ENCODE measurements at regions not wholly inside any gene's neighbourhood (a gene's known extent, or its start where the extent isn't known, plus 50 kb on each side); places are given as distances from the start of the nearest gene placed in this dataset.

DNA sequence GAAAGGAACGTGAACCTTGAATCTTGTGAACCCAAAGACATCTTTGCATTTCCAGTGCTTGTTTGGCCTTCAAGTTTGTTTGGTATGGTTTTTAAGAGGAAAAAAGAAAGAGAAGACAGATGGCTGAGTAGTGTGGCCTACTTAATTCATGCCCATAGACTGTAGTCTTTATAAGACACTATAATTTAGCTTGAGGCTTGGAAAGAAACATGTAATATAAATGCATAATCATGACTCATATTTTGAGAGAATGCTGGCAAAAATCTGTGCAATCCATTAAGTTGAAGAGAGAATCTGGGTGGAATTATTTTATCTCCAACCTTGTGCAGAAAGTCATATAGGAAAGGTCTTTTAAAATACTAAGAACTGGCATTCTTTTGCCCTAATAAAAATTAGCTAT, 179.3 kb downstream of the SIPA1L2 start:
- ChIA-PET POLR2A (no interaction called here), CTCF (no interaction called here)
- TF ChIP-seq LEF1 (IDR thresholded peaks at IDR 0.05; ENCODE audit: borderline replicate concordance) = no peak
- TF ChIP-seq TARDBP (IDR thresholded peaks at IDR 0.05) = no peak
- TF ChIP-seq CTBP1 (IDR thresholded peaks at IDR 0.05; ENCODE audit: borderline replicate concordance) = no peak
- TF ChIP-seq SUZ12 (IDR thresholded peaks at IDR 0.05) = no peak
- no peak for TF ChIP-seq ARNT (IDR thresholded peaks at IDR 0.05)
- no peak for TF ChIP-seq HDGF (IDR thresholded peaks at IDR 0.05; ENCODE audit: borderline replicate concordance)
- no peak for TF ChIP-seq ELF4 (IDR thresholded peaks at IDR 0.05)
- TF ChIP-seq BHLHE40 (IDR thresholded peaks at IDR 0.05; ENCODE audit: borderline replicate concordance) = no peak
- TF ChIP-seq FOXK2 (IDR thresholded peaks at IDR 0.05) = no peak
- TF ChIP-seq L3MBTL2 (conservative IDR thresholded peaks at IDR 0.05) = no peak
- no peak for DNase-seq (ENCODE audit: extremely low spot score)

DNA sequence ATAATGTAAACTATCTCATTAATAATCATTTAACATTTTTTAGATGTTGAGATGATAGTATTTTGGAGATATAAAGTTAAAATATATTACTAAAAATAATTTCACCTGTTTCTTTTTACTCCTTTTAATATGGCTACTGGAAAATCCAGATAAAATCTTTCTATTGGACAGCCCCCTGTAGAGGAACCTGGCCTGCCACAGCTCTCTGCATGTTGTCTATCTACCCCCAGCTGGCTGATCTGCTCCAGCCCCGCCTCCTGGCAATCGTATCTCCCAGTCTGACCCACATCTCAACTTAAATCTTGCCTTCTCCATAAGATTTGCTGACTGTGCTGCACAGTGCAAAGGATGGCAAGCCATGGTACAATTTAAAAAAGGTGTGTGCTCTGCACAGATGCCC, 182.8 kb downstream of the SIPA1L2 start:
- POLR2A ChIA-PET = no interaction called here
- TF ChIP-seq LEF1 (IDR thresholded peaks at IDR 0.05; ENCODE audit: borderline replicate concordance) = no peak
- no peak for TF ChIP-seq ELF4 (IDR thresholded peaks at IDR 0.05)
- no peak for TF ChIP-seq NFRKB (IDR thresholded peaks at IDR 0.05)
- TF ChIP-seq, protein P1, sequence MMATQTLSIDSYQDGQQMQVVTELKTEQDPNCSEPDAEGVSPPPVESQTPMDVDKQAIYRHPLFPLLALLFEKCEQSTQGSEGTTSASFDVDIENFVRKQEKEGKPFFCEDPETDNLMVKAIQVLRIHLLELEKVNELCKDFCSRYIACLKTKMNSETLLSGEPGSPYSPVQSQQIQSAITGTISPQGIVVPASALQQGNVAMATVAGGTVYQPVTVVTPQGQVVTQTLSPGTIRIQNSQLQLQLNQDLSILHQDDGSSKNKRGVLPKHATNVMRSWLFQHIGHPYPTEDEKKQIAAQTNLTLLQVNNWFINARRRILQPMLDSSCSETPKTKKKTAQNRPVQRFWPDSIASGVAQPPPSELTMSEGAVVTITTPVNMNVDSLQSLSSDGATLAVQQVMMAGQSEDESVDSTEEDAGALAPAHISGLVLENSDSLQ (IDR thresholded peaks at IDR 0.05) = no peak
- no peak for TF ChIP-seq FOXK2 (IDR thresholded peaks at IDR 0.05)
- no peak for TF ChIP-seq BHLHE40 (IDR thresholded peaks at IDR 0.05; ENCODE audit: borderline replicate concordance)
- no peak for TF ChIP-seq FOXA1 (IDR thresholded peaks at IDR 0.05)
- TF ChIP-seq HDGF (IDR thresholded peaks at IDR 0.05; ENCODE audit: borderline replicate concordance) = no peak
- no peak for TF ChIP-seq ZNF384 (IDR thresholded peaks at IDR 0.05)
- TF ChIP-seq L3MBTL2 (conservative IDR thresholded peaks at IDR 0.05) = no peak
- no peak for TF ChIP-seq TARDBP (IDR thresholded peaks at IDR 0.05)
- no peak for TF ChIP-seq SP1 (IDR thresholded peaks at IDR 0.05)
- TF ChIP-seq SUZ12 (IDR thresholded peaks at IDR 0.05) = no peak
- TF ChIP-seq ARNT (IDR thresholded peaks at IDR 0.05) = no peak
- no peak for TF ChIP-seq CTBP1 (IDR thresholded peaks at IDR 0.05; ENCODE audit: borderline replicate concordance)
- no peak for TF ChIP-seq FOXM1 (IDR thresholded peaks at IDR 0.05; ENCODE audit: borderline replicate concordance)
- DNase-seq (ENCODE audit: extremely low spot score) = no peak
- CTCF ChIA-PET = no interaction called here

DNA sequence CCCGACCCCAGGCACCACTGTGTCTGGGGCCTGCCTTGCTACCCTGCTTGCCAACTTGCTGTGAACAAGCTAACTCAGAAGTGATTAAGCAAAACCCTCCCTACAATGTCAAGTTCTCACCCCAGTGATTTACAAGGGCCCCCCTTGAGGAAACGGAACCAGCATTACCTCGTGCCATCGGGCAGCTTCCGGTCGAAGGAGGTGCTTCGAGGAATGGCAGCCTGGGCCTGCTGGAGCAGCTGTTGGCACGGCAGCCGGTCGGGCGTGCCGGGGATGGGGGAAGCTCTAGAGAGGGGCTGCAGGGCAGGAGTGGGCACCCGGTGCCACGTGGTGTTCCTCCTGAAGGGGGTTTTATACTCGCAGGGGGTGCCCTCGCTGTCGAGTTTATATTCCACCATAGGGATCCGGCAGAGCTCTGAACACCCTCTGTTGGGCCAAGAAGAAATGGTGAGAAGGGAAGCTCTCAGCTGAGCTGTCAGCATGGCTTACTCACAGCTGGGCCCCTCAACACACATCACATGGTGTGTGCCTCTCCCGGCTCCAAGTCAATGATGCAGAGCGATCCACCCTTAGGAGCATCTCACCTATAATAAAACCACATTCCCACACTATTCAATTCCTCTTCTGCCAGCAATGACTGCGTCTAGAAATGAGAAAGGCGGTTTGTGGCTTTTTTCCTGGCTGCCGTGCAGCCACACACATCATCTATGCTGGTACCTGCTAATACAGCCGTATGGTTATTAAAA, 184.4 kb downstream of the SIPA1L2 start:
- no peak for TF ChIP-seq FOXM1 (IDR thresholded peaks at IDR 0.05; ENCODE audit: borderline replicate concordance)
- no peak for TF ChIP-seq TARDBP (IDR thresholded peaks at IDR 0.05)
- no peak for TF ChIP-seq SUZ12 (IDR thresholded peaks at IDR 0.05)
- no peak for TF ChIP-seq FOXA1 (IDR thresholded peaks at IDR 0.05)
- no peak for TF ChIP-seq HDGF (IDR thresholded peaks at IDR 0.05; ENCODE audit: borderline replicate concordance)
- no peak for TF ChIP-seq CTBP1 (IDR thresholded peaks at IDR 0.05; ENCODE audit: borderline replicate concordance)
- no peak for TF ChIP-seq LEF1 (IDR thresholded peaks at IDR 0.05; ENCODE audit: borderline replicate concordance)
- no peak for TF ChIP-seq L3MBTL2 (conservative IDR thresholded peaks at IDR 0.05)
- no peak for TF ChIP-seq SP1 (IDR thresholded peaks at IDR 0.05)
- TF ChIP-seq BHLHE40 (IDR thresholded peaks at IDR 0.05; ENCODE audit: borderline replicate concordance) = no peak
- TF ChIP-seq ZNF384 (IDR thresholded peaks at IDR 0.05) = no peak
- no peak for TF ChIP-seq FOXK2 (IDR thresholded peaks at IDR 0.05)
- no peak for TF ChIP-seq ELF4 (IDR thresholded peaks at IDR 0.05)
- CTCF ChIA-PET = no interaction called here
- DNase-seq (ENCODE audit: extremely low spot score) = no peak
- POLR2A ChIA-PET = no interaction called here

DNA sequence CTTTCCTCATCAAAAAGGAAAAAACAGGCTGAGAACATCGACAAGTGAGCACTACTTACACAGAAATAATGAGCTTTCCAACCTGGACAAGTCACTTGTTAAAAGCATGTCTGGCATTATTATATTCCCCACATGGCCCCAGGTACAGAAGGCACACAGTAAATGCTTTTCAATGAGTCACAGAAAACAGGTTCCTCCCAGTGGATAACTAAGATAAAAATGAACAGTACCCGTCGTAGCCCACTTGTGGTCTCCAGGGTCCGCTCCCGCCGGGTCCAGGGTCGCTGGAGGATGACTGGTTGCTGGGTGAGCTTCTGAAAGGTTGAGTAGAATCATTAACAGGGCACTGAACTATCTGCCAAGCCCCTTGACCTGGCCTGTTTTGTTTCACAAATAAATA, 186.6 kb downstream of the SIPA1L2 start:
- TF ChIP-seq SP1 (IDR thresholded peaks at IDR 0.05) = no peak
- no peak for TF ChIP-seq HDGF (IDR thresholded peaks at IDR 0.05; ENCODE audit: borderline replicate concordance)
- no peak for TF ChIP-seq FOXK2 (IDR thresholded peaks at IDR 0.05)
- ChIA-PET POLR2A (no interaction called here), CTCF (no interaction called here)
- DNase-seq (ENCODE audit: extremely low spot score) = no peak

DNA sequence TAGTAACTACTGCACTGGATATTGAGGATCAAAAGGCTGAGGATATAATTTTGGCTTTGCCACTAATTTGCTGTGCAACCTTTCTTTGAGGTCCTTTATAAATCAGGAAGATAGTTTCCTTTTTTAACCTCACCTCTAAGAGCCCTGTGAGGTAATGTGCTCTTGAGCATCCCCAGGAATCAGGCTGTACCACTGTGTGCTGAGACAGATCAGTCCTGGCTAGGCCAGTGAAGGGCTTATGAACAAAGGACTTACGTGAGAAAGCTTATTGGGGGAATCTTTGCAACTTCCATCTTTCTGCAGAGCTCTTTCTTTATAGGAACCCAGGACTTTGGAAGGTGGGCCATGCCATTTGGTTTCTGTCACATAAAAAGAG, 188.9 kb downstream of the SIPA1L2 start:
- POLR2A ChIA-PET = no interaction called here
- CTCF ChIA-PET = no interaction called here
- no peak for DNase-seq (ENCODE audit: extremely low spot score)
- TF ChIP-seq SP1 (IDR thresholded peaks at IDR 0.05) = no peak
- TF ChIP-seq FOXA1 (IDR thresholded peaks at IDR 0.05) = no peak

DNA sequence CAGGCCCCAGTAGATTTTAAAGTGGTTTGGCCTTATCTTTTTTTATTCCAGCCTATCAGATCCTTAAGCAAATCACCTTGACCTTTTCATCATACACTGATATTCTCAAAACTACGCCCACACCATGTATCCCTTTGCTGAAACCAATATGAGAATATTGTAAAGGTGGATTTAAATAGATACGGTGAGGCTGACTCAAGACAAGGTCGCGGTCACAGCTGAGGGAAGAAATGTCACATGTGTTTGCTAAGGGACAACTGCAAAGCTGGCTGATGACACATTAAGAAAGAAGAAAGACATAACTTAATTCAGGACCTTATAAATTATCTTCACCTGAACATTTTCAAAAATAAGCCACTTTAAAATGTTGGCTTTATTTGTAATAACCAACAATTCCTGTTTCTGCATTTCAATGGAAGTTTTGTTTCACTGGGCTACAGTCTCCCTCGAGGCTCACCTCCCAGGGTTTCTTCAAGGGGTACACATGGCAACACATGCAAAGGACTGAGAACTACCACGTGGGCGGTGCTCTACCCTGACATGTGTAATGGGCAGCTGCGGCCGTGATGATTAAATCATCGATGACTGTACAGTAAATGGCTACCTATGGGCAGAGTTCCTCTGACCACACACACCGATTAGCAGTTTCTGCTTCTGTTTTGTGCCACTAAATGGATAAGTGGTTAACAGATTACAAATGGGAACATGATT, 189.5 kb downstream of the SIPA1L2 start:
- ChIA-PET POLR2A (no interaction called here), CTCF (no interaction called here)
- TF ChIP-seq SP1 (IDR thresholded peaks at IDR 0.05) = no peak
- TF ChIP-seq, protein P1 (IDR thresholded peaks at IDR 0.05) = no peak
- no peak for TF ChIP-seq HDGF (IDR thresholded peaks at IDR 0.05; ENCODE audit: borderline replicate concordance)
- DNase-seq (ENCODE audit: extremely low spot score) = no peak

DNA sequence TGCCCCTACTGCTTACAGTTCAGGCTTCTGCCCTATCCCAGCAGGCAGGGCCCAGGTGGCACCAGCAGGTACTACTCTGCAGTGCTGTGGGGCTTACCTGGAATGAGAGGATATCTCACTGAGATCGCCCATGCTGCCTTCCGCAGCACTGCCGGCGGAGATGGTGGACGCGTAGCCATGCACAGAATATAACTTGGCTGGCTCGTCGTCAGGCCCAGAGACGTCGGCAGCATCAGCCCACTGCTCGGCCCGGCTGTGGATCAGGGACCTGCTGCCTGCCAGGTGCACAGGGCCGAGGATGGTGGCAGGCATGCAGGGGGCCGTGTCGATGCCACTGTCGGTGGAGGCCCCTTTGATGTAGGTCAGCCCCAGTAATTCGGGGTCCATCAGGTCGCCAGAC, 190.9 kb downstream of the SIPA1L2 start:
- ChIA-PET CTCF (no interaction called here), POLR2A (no interaction called here)
- TF ChIP-seq SP1 (IDR thresholded peaks at IDR 0.05) (no peak), LEF1 (IDR thresholded peaks at IDR 0.05; ENCODE audit: borderline replicate concordance) (no peak), CTBP1 (IDR thresholded peaks at IDR 0.05; ENCODE audit: borderline replicate concordance) (no peak), FOXA1 (IDR thresholded peaks at IDR 0.05) (no peak), L3MBTL2 (conservative IDR thresholded peaks at IDR 0.05) (no peak), ARNT (IDR thresholded peaks at IDR 0.05) (no peak), BHLHE40 (IDR thresholded peaks at IDR 0.05; ENCODE audit: borderline replicate concordance) (no peak)
- TF ChIP-seq, protein P1 (IDR thresholded peaks at IDR 0.05) = no peak
- no peak for DNase-seq (ENCODE audit: extremely low spot score)
